Epithelial cell of proximal tubule (primary cell): ENCODE measurements at regions not wholly inside any gene's neighbourhood (a gene's known extent, or its start where the extent isn't known, plus 50 kb on each side); places are given as distances from the start of the nearest gene placed in this dataset.

Experiments
- DNase-seq: peaks from one replicate; pipeline ENCODE4 v3.0.0-alpha.2; 2011; ENCODE audit warnings: low read depth
- H3K4me3 ChIP-seq: 2 replicates; pipeline ENCODE4 v1.5.1; 2011; ENCODE audit warnings: low read depth, mild to moderate bottlenecking, low read length
- TF ChIP-seq, protein P1 (sequence below): conservative IDR thresholded peaks from 2 replicates; pipeline ENCODE4 v1.5.1; 2012; ENCODE audit warnings: low read depth, mild to moderate bottlenecking, low read length

- peak overlapping the region; percentile 42 for H3K4me3 ChIP-seq
- DNase-seq: no peak
- TF ChIP-seq, protein P1, sequence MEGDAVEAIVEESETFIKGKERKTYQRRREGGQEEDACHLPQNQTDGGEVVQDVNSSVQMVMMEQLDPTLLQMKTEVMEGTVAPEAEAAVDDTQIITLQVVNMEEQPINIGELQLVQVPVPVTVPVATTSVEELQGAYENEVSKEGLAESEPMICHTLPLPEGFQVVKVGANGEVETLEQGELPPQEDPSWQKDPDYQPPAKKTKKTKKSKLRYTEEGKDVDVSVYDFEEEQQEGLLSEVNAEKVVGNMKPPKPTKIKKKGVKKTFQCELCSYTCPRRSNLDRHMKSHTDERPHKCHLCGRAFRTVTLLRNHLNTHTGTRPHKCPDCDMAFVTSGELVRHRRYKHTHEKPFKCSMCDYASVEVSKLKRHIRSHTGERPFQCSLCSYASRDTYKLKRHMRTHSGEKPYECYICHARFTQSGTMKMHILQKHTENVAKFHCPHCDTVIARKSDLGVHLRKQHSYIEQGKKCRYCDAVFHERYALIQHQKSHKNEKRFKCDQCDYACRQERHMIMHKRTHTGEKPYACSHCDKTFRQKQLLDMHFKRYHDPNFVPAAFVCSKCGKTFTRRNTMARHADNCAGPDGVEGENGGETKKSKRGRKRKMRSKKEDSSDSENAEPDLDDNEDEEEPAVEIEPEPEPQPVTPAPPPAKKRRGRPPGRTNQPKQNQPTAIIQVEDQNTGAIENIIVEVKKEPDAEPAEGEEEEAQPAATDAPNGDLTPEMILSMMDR: no peak
Measured at GRCh38 chr17:77319211-77320043, 178.7 kb downstream of the SEC14L1 start.

- TF ChIP-seq, protein P1: no peak
- H3K4me3 ChIP-seq: peak overlapping the region; percentile 42
- DNase-seq: no peak
Measured at GRCh38 chr17:77320044-77320440, 179.3 kb downstream of the SEC14L1 start.

GRCh38 chr17:77320485-77321256 lies 179.9 kb downstream of the SEC14L1 start:
- H3K4me3 ChIP-seq: no peak overlapping the region
- TF ChIP-seq, protein P1: no peak
- no peak for DNase-seq

DNA sequence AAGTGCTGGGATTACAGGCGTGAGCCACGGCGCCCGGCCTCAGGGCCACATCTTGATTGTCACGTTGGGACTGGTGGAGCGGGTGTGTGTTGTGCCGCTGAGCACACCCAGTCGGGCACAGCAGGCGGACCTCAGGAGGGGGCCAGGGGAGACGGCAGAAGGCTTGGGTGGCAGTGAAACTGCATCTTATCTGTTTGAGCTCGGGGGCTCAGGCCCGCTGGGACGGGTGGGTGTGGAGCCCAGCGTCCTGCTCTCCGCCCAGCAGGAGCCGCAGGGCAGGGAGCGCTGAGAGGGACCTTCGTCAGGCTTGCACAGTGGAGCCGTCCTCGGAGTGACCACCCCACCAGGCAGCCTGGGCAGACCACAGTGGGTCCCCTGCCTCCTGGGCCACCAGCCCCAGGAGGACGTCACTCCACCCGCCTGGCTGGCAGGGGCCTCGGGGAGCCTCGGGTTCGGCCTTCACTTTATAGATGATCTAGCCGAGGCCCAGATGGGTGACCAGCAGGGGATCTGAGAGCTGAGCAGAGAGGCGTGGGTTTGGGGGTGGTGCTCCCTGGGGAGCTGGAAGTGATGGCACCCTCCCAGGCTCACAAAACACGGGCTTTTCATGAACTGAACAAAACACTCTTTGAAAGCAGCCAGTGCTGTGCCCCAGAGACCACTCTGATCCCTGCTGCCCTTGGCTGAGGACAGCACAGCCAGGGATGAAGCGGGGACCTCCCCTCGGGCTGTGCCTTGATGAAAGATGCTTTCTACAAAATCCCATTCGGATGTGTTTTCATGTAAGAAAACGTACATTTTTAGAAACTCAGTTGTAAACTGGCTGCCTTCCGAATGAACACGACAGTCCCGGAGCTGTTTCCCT lies 181.1 kb downstream of the SEC14L1 start:
- DNase-seq: no peak
- TF ChIP-seq, protein P1: no peak
- no peak overlapping the region for H3K4me3 ChIP-seq

- H3K4me3 ChIP-seq: peak overlapping the region; percentile 45
- peak; percentile 86 for DNase-seq
- TF ChIP-seq, protein P1: no peak
Measured at GRCh38 chr17:77322514-77323412, 182.0 kb downstream of the SEC14L1 start.
